ENCODE measurements at regions not wholly inside any gene's neighbourhood (a gene's known extent, or its start where the extent isn't known, plus 50 kb on each side); places are given as distances from the start of the nearest gene placed in this dataset.

DNA sequence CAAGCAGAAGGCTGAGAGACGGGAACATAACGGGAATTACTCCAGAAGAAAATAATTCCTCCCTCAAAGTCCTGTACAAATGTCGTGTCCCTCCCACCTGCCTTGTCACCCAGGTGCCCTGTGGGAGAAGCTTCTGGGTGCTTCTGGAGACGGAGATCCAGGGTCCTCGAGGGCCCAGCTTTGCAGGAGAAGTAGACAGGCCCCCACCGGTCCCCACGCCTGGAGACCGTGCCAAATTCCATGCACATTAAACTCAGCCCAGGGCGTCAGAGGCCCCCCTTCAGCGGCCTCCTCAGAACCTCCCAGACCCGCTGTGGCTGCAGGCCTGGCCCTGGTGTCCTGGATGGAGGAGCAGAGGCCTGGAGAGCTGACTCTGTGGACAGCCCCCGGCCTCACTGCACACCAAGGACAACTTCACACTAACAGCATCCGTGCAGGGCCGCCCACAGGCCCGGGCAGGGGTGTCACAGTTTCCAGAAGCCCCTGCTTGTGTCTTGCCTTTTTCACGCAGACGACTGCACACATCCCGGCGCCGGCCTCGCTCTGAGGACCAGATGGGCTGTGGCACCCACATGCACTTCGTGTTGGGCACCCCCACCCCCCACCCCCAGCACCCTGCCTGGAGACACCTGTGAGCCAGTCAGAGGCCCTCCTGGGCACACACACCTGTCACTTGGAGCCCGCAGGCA, 734.3 kb downstream of the BRD1 start:
- TF ChIP-seq, protein P1, sequence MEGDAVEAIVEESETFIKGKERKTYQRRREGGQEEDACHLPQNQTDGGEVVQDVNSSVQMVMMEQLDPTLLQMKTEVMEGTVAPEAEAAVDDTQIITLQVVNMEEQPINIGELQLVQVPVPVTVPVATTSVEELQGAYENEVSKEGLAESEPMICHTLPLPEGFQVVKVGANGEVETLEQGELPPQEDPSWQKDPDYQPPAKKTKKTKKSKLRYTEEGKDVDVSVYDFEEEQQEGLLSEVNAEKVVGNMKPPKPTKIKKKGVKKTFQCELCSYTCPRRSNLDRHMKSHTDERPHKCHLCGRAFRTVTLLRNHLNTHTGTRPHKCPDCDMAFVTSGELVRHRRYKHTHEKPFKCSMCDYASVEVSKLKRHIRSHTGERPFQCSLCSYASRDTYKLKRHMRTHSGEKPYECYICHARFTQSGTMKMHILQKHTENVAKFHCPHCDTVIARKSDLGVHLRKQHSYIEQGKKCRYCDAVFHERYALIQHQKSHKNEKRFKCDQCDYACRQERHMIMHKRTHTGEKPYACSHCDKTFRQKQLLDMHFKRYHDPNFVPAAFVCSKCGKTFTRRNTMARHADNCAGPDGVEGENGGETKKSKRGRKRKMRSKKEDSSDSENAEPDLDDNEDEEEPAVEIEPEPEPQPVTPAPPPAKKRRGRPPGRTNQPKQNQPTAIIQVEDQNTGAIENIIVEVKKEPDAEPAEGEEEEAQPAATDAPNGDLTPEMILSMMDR (IDR thresholded peaks at IDR 0.05) = no peak
- TF ChIP-seq POLR2A (IDR thresholded peaks at IDR 0.05) (no peak), POLR2AphosphoS5 (IDR thresholded peaks at IDR 0.05) (no peak), EP300 (IDR thresholded peaks at IDR 0.05) (no peak)
